Thyroid gland (tissue), 4 donors: ENCODE measurements at regions not wholly inside any gene's neighbourhood (a gene's known extent, or its start where the extent isn't known, plus 50 kb on each side); places are given as distances from the start of the nearest gene placed in this dataset.

ENCODE experiments used
- POLR2A ChIP-seq, 2 donors: fragments of 450-650 bp; IDR thresholded peaks; one replicate each; pipeline ENCODE4 v1.6.1; 2017; ENCODE audit warnings: antibody characterized with exemption in 2 of 2, mild to moderate bottlenecking in 2 of 2, moderate library complexity in 1 of 2
- TF ChIP-seq, protein P1 (sequence below), 6 experiments: fragments of 200-600 bp in 3 of 6; fragments of 450-650 bp in 3 of 6; sonication (generic) in 3 of 6; IDR thresholded peaks; one replicate each; pipeline ENCODE4 v1.5.1; 2016 to 2019; ENCODE audit warnings: antibody characterized with exemption in 6 of 6, mild to moderate bottlenecking in 2 of 6, inconsistent platforms in 1 of 6, moderate library complexity in 1 of 6

- TF ChIP-seq, protein P1, sequence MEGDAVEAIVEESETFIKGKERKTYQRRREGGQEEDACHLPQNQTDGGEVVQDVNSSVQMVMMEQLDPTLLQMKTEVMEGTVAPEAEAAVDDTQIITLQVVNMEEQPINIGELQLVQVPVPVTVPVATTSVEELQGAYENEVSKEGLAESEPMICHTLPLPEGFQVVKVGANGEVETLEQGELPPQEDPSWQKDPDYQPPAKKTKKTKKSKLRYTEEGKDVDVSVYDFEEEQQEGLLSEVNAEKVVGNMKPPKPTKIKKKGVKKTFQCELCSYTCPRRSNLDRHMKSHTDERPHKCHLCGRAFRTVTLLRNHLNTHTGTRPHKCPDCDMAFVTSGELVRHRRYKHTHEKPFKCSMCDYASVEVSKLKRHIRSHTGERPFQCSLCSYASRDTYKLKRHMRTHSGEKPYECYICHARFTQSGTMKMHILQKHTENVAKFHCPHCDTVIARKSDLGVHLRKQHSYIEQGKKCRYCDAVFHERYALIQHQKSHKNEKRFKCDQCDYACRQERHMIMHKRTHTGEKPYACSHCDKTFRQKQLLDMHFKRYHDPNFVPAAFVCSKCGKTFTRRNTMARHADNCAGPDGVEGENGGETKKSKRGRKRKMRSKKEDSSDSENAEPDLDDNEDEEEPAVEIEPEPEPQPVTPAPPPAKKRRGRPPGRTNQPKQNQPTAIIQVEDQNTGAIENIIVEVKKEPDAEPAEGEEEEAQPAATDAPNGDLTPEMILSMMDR (IDR thresholded peaks at IDR 0.05), result no peak
- TF ChIP-seq POLR2A (IDR thresholded peaks at IDR 0.05), result no peak
These were observed 190.2 kb upstream of the NR3C1 start for GRCh38 chr5:143593723-143594122.
